Epithelial cell of proximal tubule (primary cell): ENCODE measurements at regions not wholly inside any gene's neighbourhood (a gene's known extent, or its start where the extent isn't known, plus 50 kb on each side); places are given as distances from the start of the nearest gene placed in this dataset.

Experiments
- DNase-seq: peaks from one replicate; pipeline ENCODE4 v3.0.0-alpha.2; 2011; ENCODE audit warnings: low read depth
- H3K4me3 ChIP-seq: 2 replicates; pipeline ENCODE4 v1.5.1; 2011; ENCODE audit warnings: low read depth, mild to moderate bottlenecking, low read length
- CTCF ChIP-seq: conservative IDR thresholded peaks from 2 replicates; pipeline ENCODE4 v1.5.1; 2012; ENCODE audit warnings: low read depth, mild to moderate bottlenecking, low read length

- no peak overlapping the region for H3K4me3 ChIP-seq
- TF ChIP-seq CTCF, result no peak
- no peak for DNase-seq
Observed at GRCh38 chr6:167679790-167680604, 146.7 kb upstream of the AFDN start.

GRCh38 chr6:167680605-167681149 is 146.0 kb upstream of the AFDN start:
- no peak for DNase-seq
- no peak overlapping the region for H3K4me3 ChIP-seq
- no peak for TF ChIP-seq CTCF

GRCh38 chr6:167682125-167682524 is 144.6 kb upstream of the AFDN start:
- H3K4me3 ChIP-seq, result no peak overlapping the region
- TF ChIP-seq CTCF, result no peak
- no peak for DNase-seq

- no peak for DNase-seq
- H3K4me3 ChIP-seq, result no peak overlapping the region
- no peak for TF ChIP-seq CTCF
Observed at GRCh38 chr6:167682546-167683027, 144.1 kb upstream of the AFDN start.

- DNase-seq, result peak; percentile 90
- no peak overlapping the region for H3K4me3 ChIP-seq
- TF ChIP-seq CTCF, result no peak
Observed at GRCh38 chr6:167683028-167683862, 143.5 kb upstream of the AFDN start.

GRCh38 chr6:167684276-167685104 is 142.2 kb upstream of the AFDN start:
- no peak for DNase-seq
- TF ChIP-seq CTCF, result no peak

More at GRCh38 chr6:167684276-167685104, 142.2 kb upstream of the AFDN start:
- no peak overlapping the region for H3K4me3 ChIP-seq
